ENCODE measurements at regions not wholly inside any gene's neighbourhood (a gene's known extent, or its start where the extent isn't known, plus 50 kb on each side); places are given as distances from the start of the nearest gene placed in this dataset.

DNA sequence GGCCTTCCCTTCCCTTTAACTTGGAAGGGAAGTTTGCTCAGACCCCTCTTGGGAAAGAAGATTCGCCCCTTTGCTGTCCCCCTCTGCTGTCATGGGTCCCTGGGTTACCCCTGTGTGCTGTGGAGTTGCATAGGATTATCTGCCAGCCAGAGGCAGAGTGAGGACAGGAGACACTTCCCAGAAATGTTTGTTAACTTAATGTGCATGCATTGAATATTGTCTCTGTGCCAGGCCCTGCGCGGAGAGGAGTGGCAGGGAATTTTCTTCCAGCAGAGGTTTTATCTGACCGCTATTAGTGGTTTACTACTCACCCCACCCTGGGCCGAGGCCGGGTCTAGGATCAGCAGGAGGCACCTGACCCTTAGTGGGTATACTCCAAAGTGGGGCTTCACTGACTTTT is 894.8 kb downstream of the TBC1D22A start:
- no peak for DNase-seq (ENCODE audit: extremely low read depth, low read depth)
- TF ChIP-seq, protein P1, sequence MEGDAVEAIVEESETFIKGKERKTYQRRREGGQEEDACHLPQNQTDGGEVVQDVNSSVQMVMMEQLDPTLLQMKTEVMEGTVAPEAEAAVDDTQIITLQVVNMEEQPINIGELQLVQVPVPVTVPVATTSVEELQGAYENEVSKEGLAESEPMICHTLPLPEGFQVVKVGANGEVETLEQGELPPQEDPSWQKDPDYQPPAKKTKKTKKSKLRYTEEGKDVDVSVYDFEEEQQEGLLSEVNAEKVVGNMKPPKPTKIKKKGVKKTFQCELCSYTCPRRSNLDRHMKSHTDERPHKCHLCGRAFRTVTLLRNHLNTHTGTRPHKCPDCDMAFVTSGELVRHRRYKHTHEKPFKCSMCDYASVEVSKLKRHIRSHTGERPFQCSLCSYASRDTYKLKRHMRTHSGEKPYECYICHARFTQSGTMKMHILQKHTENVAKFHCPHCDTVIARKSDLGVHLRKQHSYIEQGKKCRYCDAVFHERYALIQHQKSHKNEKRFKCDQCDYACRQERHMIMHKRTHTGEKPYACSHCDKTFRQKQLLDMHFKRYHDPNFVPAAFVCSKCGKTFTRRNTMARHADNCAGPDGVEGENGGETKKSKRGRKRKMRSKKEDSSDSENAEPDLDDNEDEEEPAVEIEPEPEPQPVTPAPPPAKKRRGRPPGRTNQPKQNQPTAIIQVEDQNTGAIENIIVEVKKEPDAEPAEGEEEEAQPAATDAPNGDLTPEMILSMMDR (IDR thresholded peaks at IDR 0.05; ENCODE audit: low read depth, low read length), result no peak

DNA sequence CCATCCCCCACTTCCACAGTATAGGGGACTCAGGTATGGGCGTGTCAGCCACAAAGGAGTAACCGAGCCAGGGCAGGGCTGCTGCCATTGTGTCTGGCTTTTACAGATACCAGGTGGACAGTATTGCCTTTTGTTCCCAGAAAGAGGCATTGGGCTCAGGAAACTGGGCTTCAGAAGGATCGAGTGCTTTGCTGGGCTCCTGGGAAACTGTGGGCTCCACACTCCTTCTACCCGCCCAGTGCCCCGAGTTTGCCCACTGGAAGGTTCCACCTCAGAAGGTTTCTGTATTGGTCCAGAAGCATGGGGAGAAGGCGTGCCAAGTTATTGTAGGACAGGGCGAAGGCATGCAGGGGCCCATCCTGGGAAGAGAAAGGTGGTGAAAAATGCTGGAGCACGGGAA is 894.4 kb downstream of the TBC1D22A start:
- no peak for DNase-seq (ENCODE audit: extremely low read depth, low read depth)
- TF ChIP-seq, protein P1 (IDR thresholded peaks at IDR 0.05; ENCODE audit: low read depth, low read length), result no peak

GRCh38 chr22:47655930-47656329 is 893.5 kb downstream of the TBC1D22A start:
- DNase-seq (ENCODE audit: extremely low read depth, low read depth), result no peak
- TF ChIP-seq, protein P1 (IDR thresholded peaks at IDR 0.05; ENCODE audit: low read depth, low read length), result no peak

GRCh38 chr22:47654922-47655491 is 892.6 kb downstream of the TBC1D22A start:
- TF ChIP-seq, protein P1 (IDR thresholded peaks at IDR 0.05; ENCODE audit: low read depth, low read length), result no peak
- no peak for DNase-seq (ENCODE audit: extremely low read depth, low read depth)

DNA sequence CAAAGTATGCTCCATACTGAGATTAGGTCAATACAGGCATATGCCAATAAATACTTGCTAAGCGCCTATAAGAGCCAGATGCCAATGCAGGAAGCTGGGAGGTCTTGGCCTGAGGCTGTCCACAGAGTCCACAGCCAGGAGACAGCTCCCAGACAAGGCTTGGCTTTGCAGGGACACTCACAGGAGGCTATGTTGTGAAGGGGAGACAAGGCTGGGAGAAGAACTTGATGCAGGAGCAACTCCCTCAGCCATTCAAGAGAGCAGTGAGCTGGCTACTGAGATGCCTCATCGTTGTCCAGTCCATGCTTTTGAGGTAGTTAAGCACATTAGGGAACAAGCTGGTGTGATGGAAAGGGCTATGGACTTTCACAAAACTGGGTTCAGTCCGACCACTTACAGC is 891.5 kb downstream of the TBC1D22A start:
- TF ChIP-seq, protein P1 (IDR thresholded peaks at IDR 0.05; ENCODE audit: low read depth, low read length), result no peak
- DNase-seq (ENCODE audit: extremely low read depth, low read depth), result no peak

GRCh38 chr22:47651216-47651987 is 889.0 kb downstream of the TBC1D22A start:
- TF ChIP-seq, protein P1 (IDR thresholded peaks at IDR 0.05; ENCODE audit: low read depth, low read length), result no peak
- no peak for DNase-seq (ENCODE audit: extremely low read depth, low read depth)

- no peak for DNase-seq (ENCODE audit: extremely low read depth, low read depth)
- TF ChIP-seq, protein P1 (IDR thresholded peaks at IDR 0.05; ENCODE audit: low read depth, low read length), result no peak
These were observed 885.3 kb downstream of the TBC1D22A start for GRCh38 chr22:47647720-47648119.
